Loucy (cell line): ENCODE measurements at regions not wholly inside any gene's neighbourhood (a gene's known extent, or its start where the extent isn't known, plus 50 kb on each side); places are given as distances from the start of the nearest gene placed in this dataset.

Source experiments
- H2AFZ ChIP-seq: fragments of 200-600 bp; sonication (generic); 2 replicates; pipeline ENCODE4 v1.6.0; 2016; ENCODE audit warnings: antibody characterized with exemption, mild to moderate bottlenecking, low read length, moderate library complexity
- H3F3A ChIP-seq: fragments of 200-600 bp; 2 replicates; pipeline ENCODE4 v1.6.0; 2016; ENCODE audit warnings: antibody characterized with exemption, low read depth, mild to moderate bottlenecking
- H3K27me3 ChIP-seq: fragments of 200-600 bp; sonication (generic); 2 replicates; pipeline ENCODE4 v1.6.1; 2014; ENCODE audit warnings: low read length, mild to moderate bottlenecking; ENCODE audit not compliant: insufficient read depth, poor library complexity, severe bottlenecking
- H3K36me3 ChIP-seq: fragments of 200-600 bp; sonication (generic); 2 replicates; pipeline ENCODE4 v1.6.1; 2016; ENCODE audit warnings: low read length; ENCODE audit not compliant: insufficient read depth
- H3K4me1 ChIP-seq: fragments of 200-600 bp; sonication (generic); 2 replicates; pipeline ENCODE4 v1.5.1; 2014; ENCODE audit warnings: low read length, mild to moderate bottlenecking; ENCODE audit not compliant: insufficient read depth, poor library complexity, severe bottlenecking
- H3K4me2 ChIP-seq: fragments of 200-600 bp; sonication (generic); 2 replicates; pipeline ENCODE4 v1.6.0; 2014; ENCODE audit warnings: antibody characterized with exemption, low read length, low read depth, mild to moderate bottlenecking; ENCODE audit not compliant: poor library complexity, severe bottlenecking
- H3K4me3 ChIP-seq: fragments of 200-600 bp; sonication (generic); 2 replicates; pipeline ENCODE4 v1.5.1; 2014; ENCODE audit warnings: low read length, mild to moderate bottlenecking, mixed read lengths; ENCODE audit not compliant: poor library complexity, severe bottlenecking
- H3K79me2 ChIP-seq: fragments of 200-600 bp; sonication (generic); 2 replicates; pipeline ENCODE4 v1.6.1; 2014; ENCODE audit warnings: low read length; ENCODE audit not compliant: insufficient read depth
- H3K9ac ChIP-seq: fragments of 200-600 bp; sonication (generic); 2 replicates; pipeline ENCODE4 v1.6.0; 2014; ENCODE audit warnings: mild to moderate bottlenecking, low read depth, low read length, moderate library complexity; ENCODE audit not compliant: poor library complexity, severe bottlenecking
- H3K9me2 ChIP-seq: fragments of 200-600 bp; sonication (generic); replicated peaks from 2 replicates; pipeline ENCODE4 v1.6.1; 2016; ENCODE audit warnings: low read depth, low read length, mixed read lengths
- H3K9me3 ChIP-seq: fragments of 200-600 bp; sonication (generic); 2 replicates; pipeline ENCODE4 v1.6.1; 2014; ENCODE audit warnings: mild to moderate bottlenecking, antibody characterized with exemption, low read length, low read depth; ENCODE audit not compliant: insufficient read depth
- H4K20me1 ChIP-seq: fragments of 200-600 bp; sonication (generic); 2 replicates; pipeline ENCODE4 v1.6.0; 2014; ENCODE audit warnings: antibody characterized with exemption, low read length, mild to moderate bottlenecking; ENCODE audit not compliant: insufficient read depth, poor library complexity, severe bottlenecking
- EZH2phosphoT487 ChIP-seq: fragments of 200-600 bp; IDR thresholded peaks from 2 replicates; pipeline ENCODE4 v1.6.1; 2018; ENCODE audit warnings: antibody characterized with exemption, mild to moderate bottlenecking, moderate library complexity, borderline replicate concordance
- TF ChIP-seq, protein P1 (sequence below): fragments of 200-600 bp; sonication (generic); conservative IDR thresholded peaks from 2 replicates; pipeline ENCODE4 v1.5.1; 2014; ENCODE audit warnings: mild to moderate bottlenecking, antibody characterized with exemption, low read length

DNA sequence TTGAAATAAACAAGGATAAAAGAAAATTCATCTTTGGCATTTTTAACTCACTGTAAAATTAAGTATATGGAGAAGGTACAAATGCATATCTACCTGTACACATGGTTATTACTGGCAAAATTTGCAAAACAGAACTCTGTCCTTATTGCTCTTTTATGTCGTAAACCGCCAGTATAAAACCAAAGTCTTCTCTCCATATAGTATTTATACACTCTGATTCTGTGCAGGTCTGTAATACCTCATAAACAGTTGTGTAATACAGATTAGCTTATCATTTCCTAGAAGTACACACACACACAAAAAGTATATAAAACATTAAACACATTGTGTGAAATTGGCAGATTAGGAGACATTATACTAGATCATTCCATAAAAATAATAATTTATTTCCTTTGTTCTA lies 406.6 kb upstream of the ANO3 start:
- no peak overlapping the region for H3K4me2 ChIP-seq
- H3K9ac ChIP-seq, result no peak overlapping the region
- H3K9me3 ChIP-seq, result no peaks in the 10 kb centered on the region
- no peaks in the 10 kb centered on the region for H4K20me1 ChIP-seq
- no peaks in the 10 kb centered on the region for H3K79me2 ChIP-seq
- H3K27me3 ChIP-seq, result no peaks in the 10 kb centered on the region
- H3K9me2 ChIP-seq, result no peaks in the 10 kb centered on the region
- H3K36me3 ChIP-seq, result no peaks in the 10 kb centered on the region
- no peak overlapping the region for H3K4me3 ChIP-seq
- no peaks in the 10 kb centered on the region for H3K4me1 ChIP-seq
- TF ChIP-seq EZH2phosphoT487, result no peak
- TF ChIP-seq, protein P1, sequence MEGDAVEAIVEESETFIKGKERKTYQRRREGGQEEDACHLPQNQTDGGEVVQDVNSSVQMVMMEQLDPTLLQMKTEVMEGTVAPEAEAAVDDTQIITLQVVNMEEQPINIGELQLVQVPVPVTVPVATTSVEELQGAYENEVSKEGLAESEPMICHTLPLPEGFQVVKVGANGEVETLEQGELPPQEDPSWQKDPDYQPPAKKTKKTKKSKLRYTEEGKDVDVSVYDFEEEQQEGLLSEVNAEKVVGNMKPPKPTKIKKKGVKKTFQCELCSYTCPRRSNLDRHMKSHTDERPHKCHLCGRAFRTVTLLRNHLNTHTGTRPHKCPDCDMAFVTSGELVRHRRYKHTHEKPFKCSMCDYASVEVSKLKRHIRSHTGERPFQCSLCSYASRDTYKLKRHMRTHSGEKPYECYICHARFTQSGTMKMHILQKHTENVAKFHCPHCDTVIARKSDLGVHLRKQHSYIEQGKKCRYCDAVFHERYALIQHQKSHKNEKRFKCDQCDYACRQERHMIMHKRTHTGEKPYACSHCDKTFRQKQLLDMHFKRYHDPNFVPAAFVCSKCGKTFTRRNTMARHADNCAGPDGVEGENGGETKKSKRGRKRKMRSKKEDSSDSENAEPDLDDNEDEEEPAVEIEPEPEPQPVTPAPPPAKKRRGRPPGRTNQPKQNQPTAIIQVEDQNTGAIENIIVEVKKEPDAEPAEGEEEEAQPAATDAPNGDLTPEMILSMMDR, result no peak
- no peaks in the 10 kb centered on the region for H3F3A ChIP-seq
- no peak overlapping the region for H2AFZ ChIP-seq

DNA sequence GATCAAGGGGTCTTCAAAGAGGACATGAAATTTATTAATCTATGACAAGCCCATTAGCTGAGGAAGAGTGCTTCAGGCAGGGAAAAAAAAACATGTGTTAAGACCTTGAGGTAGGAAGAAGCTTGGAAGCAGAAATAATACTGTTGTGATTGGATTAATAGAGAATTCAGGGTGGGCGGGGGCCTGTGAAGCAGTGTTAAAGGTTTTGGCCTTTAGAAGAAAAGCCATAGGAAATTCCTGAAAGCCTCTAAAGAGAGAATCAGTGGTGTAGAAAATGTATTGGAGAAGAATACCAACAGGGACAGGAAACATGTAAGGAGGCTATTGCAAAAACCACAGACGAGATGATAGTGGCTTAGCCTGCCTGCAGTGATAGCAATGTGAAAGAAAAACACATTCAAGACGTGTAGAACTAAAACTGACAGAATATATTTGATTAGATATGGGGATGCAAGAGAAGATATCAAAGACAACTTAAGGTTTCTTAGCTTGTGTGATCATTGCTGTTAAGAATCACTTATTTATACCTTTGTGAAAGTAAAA lies 404.4 kb upstream of the ANO3 start:
- no peaks in the 10 kb centered on the region for H3K79me2 ChIP-seq
- no peaks in the 10 kb centered on the region for H3K36me3 ChIP-seq
- no peaks in the 10 kb centered on the region for H3K27me3 ChIP-seq
- no peaks in the 10 kb centered on the region for H3K9me2 ChIP-seq
- no peak overlapping the region for H3K4me3 ChIP-seq
- H3K4me2 ChIP-seq, result no peak overlapping the region
- H4K20me1 ChIP-seq, result no peaks in the 10 kb centered on the region
- TF ChIP-seq EZH2phosphoT487, result no peak
- TF ChIP-seq, protein P1, result no peak
- H3K9ac ChIP-seq, result no peak overlapping the region
- no peaks in the 10 kb centered on the region for H3F3A ChIP-seq
- no peaks in the 10 kb centered on the region for H3K9me3 ChIP-seq
- H2AFZ ChIP-seq, result no peak overlapping the region
- no peaks in the 10 kb centered on the region for H3K4me1 ChIP-seq

DNA sequence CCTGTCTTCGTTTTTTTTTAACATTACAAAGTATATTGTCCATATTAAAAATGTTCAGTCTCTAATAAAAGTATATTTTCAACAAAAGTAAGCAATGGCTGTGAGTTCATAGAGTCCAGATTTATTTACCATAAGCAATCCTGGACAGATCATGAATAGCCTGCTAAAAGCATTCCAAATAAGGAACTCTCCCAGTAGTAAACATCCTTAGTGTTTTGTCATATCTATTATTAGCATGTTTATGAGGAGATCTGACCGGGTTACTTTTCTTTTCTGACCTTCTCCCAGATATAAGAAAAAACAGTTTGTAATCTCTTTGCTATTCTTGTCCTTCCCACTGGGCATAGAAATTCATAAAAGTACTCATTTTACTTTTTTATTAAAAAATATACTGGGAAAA lies 403.9 kb upstream of the ANO3 start:
- Histone ChIP-seq H4K20me1 (no peaks in the 10 kb centered on the region), H3K79me2 (no peaks in the 10 kb centered on the region)
- TF ChIP-seq, protein P1, result no peak
- TF ChIP-seq EZH2phosphoT487, result no peak

More for the DNA sequence above, 403.9 kb upstream of the ANO3 start:
- no peak overlapping the region for H3K4me3 ChIP-seq
- no peak overlapping the region for H2AFZ ChIP-seq
- no peak overlapping the region for H3K9ac ChIP-seq
- H3K9me2 ChIP-seq, result no peaks in the 10 kb centered on the region
- no peaks in the 10 kb centered on the region for H3K27me3 ChIP-seq
- no peaks in the 10 kb centered on the region for H3K36me3 ChIP-seq
- H3K4me1 ChIP-seq, result no peaks in the 10 kb centered on the region
- H3K9me3 ChIP-seq, result no peaks in the 10 kb centered on the region
- no peak overlapping the region for H3K4me2 ChIP-seq
- no peaks in the 10 kb centered on the region for H3F3A ChIP-seq
